ENCODE measurements at regions not wholly inside any gene's neighbourhood (a gene's known extent, or its start where the extent isn't known, plus 50 kb on each side); places are given as distances from the start of the nearest gene placed in this dataset.

DNA sequence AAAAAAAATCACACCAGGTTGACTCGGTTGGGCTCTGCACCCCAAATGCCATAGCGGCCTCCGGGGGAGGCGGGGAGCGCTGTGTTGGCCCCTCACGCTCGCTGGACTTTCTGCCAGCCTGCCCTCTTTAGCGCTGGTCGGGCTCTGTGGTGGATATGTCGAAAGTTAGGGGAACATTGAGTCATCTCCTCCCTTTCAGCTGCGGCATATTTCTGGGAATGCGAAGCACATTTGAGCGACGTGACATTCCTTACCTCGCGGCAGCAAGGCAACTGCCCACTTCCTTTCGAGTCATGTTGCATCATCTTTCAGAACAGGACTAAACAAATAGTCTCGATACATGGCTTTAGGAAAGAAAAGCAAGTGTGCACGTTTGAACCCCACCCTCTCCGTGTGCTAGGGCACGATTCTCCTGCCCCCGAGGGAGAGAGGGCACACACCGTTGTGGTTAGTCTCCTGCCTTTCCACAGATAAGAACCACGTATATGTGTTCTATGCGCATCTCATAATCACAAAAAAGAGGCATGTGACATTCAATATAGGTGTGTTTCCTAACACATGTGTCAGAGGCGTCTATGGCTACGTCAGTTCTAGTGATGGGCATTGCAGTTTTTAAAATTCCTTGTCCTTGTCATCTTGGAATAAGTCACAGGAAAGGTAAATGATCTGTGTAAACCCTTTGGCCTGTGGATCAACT is 105.9 kb upstream of the SLC45A1 start (continued):
- TF ChIP-seq KMT2B (CRISPR knock-in tag; IDR thresholded peaks at IDR 0.05) (peak; percentile 63; the same call in 1 of the 2 replicates), ZNF605 (CRISPR knock-in tag; IDR thresholded peaks at IDR 0.05) (peak; percentile 97), ZSCAN22 (CRISPR knock-in tag; IDR thresholded peaks at IDR 0.05) (peak; percentile 30; the same call in 1 of the 2 replicates), ZNF234 (CRISPR knock-in tag; conservative IDR thresholded peaks at IDR 0.05) (no peak), RARA (CRISPR knock-in tag; IDR thresholded peaks at IDR 0.05) (peak; percentile 98), ZNF224 (CRISPR knock-in tag; IDR thresholded peaks at IDR 0.05) (0 out of 2 replicates have a peak, but pooled peaks have one; percentile 39), ZKSCAN1 (IDR thresholded peaks at IDR 0.05; ENCODE audit: low read length) (no peak), SP2 (CRISPR knock-in tag; IDR thresholded peaks at IDR 0.05) (no peak), ZIK1 (CRISPR knock-in tag; IDR thresholded peaks at IDR 0.05; ENCODE audit: borderline replicate concordance, low read depth) (peak; percentile 60; the same call in 1 of the 2 replicates), ZNF44 (CRISPR knock-in tag; IDR thresholded peaks at IDR 0.05) (0 out of 2 replicates have a peak, but pooled peaks have one; percentile 80), CEBPB (IDR thresholded peaks at IDR 0.05; ENCODE audit: borderline replicate concordance, low read depth, low read length) (peak; percentile 99), ZNF614 (CRISPR knock-in tag; IDR thresholded peaks at IDR 0.05; ENCODE audit: borderline replicate concordance) (peak; percentile 98), KDM3A (CRISPR knock-in tag; IDR thresholded peaks at IDR 0.05; ENCODE audit: low read depth) (peak; percentile 87), RCOR2 (CRISPR knock-in tag; IDR thresholded peaks at IDR 0.05) (peak; percentile 99), ZNF772 (CRISPR knock-in tag; IDR thresholded peaks at IDR 0.05) (peak; percentile 95; the same call in 1 of the 2 replicates)
- TF ChIP-seq, protein P1, sequence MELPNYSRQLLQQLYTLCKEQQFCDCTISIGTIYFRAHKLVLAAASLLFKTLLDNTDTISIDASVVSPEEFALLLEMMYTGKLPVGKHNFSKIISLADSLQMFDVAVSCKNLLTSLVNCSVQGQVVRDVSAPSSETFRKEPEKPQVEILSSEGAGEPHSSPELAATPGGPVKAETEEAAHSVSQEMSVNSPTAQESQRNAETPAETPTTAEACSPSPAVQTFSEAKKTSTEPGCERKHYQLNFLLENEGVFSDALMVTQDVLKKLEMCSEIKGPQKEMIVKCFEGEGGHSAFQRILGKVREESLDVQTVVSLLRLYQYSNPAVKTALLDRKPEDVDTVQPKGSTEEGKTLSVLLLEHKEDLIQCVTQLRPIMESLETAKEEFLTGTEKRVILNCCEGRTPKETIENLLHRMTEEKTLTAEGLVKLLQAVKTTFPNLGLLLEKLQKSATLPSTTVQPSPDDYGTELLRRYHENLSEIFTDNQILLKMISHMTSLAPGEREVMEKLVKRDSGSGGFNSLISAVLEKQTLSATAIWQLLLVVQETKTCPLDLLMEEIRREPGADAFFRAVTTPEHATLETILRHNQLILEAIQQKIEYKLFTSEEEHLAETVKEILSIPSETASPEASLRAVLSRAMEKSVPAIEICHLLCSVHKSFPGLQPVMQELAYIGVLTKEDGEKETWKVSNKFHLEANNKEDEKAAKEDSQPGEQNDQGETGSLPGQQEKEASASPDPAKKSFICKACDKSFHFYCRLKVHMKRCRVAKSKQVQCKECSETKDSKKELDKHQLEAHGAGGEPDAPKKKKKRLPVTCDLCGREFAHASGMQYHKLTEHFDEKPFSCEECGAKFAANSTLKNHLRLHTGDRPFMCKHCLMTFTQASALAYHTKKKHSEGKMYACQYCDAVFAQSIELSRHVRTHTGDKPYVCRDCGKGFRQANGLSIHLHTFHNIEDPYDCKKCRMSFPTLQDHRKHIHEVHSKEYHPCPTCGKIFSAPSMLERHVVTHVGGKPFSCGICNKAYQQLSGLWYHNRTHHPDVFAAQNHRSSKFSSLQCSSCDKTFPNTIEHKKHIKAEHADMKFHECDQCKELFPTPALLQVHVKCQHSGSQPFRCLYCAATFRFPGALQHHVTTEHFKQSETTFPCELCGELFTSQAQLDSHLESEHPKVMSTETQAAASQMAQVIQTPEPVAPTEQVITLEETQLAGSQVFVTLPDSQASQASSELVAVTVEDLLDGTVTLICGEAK (IDR thresholded peaks at IDR 0.05): no peak
- TF ChIP-seq, protein P1 (CRISPR knock-in tag; IDR thresholded peaks at IDR 0.05): peak; percentile 86; the same call in 1 of the 2 replicates
- TF ChIP-seq, protein P2, sequence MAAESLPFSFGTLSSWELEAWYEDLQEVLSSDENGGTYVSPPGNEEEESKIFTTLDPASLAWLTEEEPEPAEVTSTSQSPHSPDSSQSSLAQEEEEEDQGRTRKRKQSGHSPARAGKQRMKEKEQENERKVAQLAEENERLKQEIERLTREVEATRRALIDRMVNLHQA (CRISPR knock-in tag; IDR thresholded peaks at IDR 0.05): no peak
- TF ChIP-seq, protein P3, sequence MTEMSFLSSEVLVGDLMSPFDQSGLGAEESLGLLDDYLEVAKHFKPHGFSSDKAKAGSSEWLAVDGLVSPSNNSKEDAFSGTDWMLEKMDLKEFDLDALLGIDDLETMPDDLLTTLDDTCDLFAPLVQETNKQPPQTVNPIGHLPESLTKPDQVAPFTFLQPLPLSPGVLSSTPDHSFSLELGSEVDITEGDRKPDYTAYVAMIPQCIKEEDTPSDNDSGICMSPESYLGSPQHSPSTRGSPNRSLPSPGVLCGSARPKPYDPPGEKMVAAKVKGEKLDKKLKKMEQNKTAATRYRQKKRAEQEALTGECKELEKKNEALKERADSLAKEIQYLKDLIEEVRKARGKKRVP (CRISPR knock-in tag; IDR thresholded peaks at IDR 0.05): peak; percentile 92 to 100
- TF ChIP-seq, protein P4, sequence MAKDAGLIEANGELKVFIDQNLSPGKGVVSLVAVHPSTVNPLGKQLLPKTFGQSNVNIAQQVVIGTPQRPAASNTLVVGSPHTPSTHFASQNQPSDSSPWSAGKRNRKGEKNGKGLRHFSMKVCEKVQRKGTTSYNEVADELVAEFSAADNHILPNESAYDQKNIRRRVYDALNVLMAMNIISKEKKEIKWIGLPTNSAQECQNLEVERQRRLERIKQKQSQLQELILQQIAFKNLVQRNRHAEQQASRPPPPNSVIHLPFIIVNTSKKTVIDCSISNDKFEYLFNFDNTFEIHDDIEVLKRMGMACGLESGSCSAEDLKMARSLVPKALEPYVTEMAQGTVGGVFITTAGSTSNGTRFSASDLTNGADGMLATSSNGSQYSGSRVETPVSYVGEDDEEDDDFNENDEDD (CRISPR knock-in tag; IDR thresholded peaks at IDR 0.05; ENCODE audit: borderline replicate concordance): peak; percentile 87
